HEK293 (cell line): ENCODE measurements at regions not wholly inside any gene's neighbourhood (a gene's known extent, or its start where the extent isn't known, plus 50 kb on each side); places are given as distances from the start of the nearest gene placed in this dataset.

ENCODE experiments used
- CTCF ChIA-PET: fragments of 350-600 bp; formaldehyde crosslinking; extraction: SDS; loops from one replicate; lab custom pipeline; 2021; ENCODE audit warnings: antibody characterized with exemption; lab: Yijun Ruan, JAX
- POLR2A ChIA-PET: fragments of 300-600 bp; formaldehyde crosslinking; extraction: SDS; loops from one replicate; lab custom pipeline; 2020; ENCODE audit warnings: antibody characterized with exemption, inconsistent platforms; lab: Yijun Ruan, JAX
- H3K27ac ChIP-seq: fragments of 200-500 bp; sonication (Bioruptor generic); 2 replicates; pipeline ENCODE4 v1.5.1; 2014; ENCODE audit warnings: low read depth, low read length, control low read depth, inconsistent platforms; ENCODE audit errors: extremely low read depth
- H3K36me3 ChIP-seq, 2 experiments: fragments of 200-500 bp in 1 of 2; sonication (Bioruptor generic) in 1 of 2; 1 replicate in 1 of 2; 2 replicates in 1 of 2; pipeline ENCODE4 v1.5.1; 2014 to 2017; ENCODE audit warnings: inconsistent platforms in 2 of 2, low read length in 2 of 2; ENCODE audit not compliant: control insufficient read depth in 2 of 2, insufficient read depth in 1 of 2
- H3K4me1 ChIP-seq: fragments of 200-500 bp; sonication (Bioruptor generic); 2 replicates; pipeline ENCODE4 v1.5.1; 2014; ENCODE audit warnings: mild to moderate bottlenecking, low read length, inconsistent platforms; ENCODE audit not compliant: control insufficient read depth, insufficient read depth
- H3K4me3 ChIP-seq: 2 replicates; pipeline ENCODE4 v1.5.1; 2011; ENCODE audit warnings: low read depth, mild to moderate bottlenecking, control low read depth, low read length, moderate library complexity
- H3K9me3 ChIP-seq: fragments of 200-500 bp; sonication (Bioruptor generic); 2 replicates; pipeline ENCODE4 v1.5.1; 2014; ENCODE audit warnings: low read depth, low read length, inconsistent platforms; ENCODE audit not compliant: control insufficient read depth, insufficient read depth
- ELK4 ChIP-seq: IDR thresholded peaks from 2 replicates; pipeline ENCODE4 v1.6.1; 2011; ENCODE audit warnings: mild to moderate bottlenecking, low read depth, low read length, borderline replicate concordance
- KLF16 ChIP-seq: fragments of 450-650 bp; formaldehyde crosslinking; IDR thresholded peaks from 2 replicates; pipeline ENCODE4 v1.5.1; 2017; ENCODE audit warnings: missing biosample characterization, missing genetic modification characterization
- REPIN1 ChIP-seq: fragments of 450-650 bp; formaldehyde crosslinking; IDR thresholded peaks from 2 replicates; pipeline ENCODE4 v1.5.1; 2017; ENCODE audit warnings: missing biosample characterization, missing genetic modification characterization, low read depth
- SETDB1 ChIP-seq: IDR thresholded peaks from one replicate; pipeline ENCODE4 v1.6.1; 2017; ENCODE audit warnings: mild to moderate bottlenecking, low read length, moderate library complexity, mixed read lengths; ENCODE audit not compliant: insufficient read length
- SP2 ChIP-seq: fragments of 450-650 bp; formaldehyde crosslinking; IDR thresholded peaks from 2 replicates; pipeline ENCODE4 v1.5.1; 2016; ENCODE audit warnings: missing biosample characterization, missing genetic modification characterization
- TCF7L2 ChIP-seq: IDR thresholded peaks from 2 replicates; pipeline ENCODE4 v1.6.1; 2011; ENCODE audit warnings: low read depth, mild to moderate bottlenecking, inconsistent platforms, low read length, moderate library complexity, borderline replicate concordance
- ZBTB6 ChIP-seq: fragments of 450-650 bp; formaldehyde crosslinking; IDR thresholded peaks from 2 replicates; pipeline ENCODE4 v1.5.1; 2017; ENCODE audit warnings: missing biosample characterization, missing genetic modification characterization
- ZNF132 ChIP-seq: fragments of 450-650 bp; formaldehyde crosslinking; IDR thresholded peaks from 2 replicates; pipeline ENCODE4 v1.5.1; 2017; ENCODE audit warnings: missing biosample characterization, missing genetic modification characterization, borderline replicate concordance
- ZNF202 ChIP-seq: fragments of 450-650 bp; formaldehyde crosslinking; IDR thresholded peaks from 2 replicates; pipeline ENCODE4 v1.5.1; 2016; ENCODE audit warnings: missing biosample characterization, missing genetic modification characterization, borderline replicate concordance
- ZNF23 ChIP-seq: fragments of 450-650 bp; formaldehyde crosslinking; IDR thresholded peaks from 2 replicates; pipeline ENCODE4 v1.5.1; 2016; ENCODE audit warnings: missing biosample characterization, missing genetic modification characterization, borderline replicate concordance
- ZNF274 ChIP-seq, 2 experiments: fragments of 200-500 bp in 1 of 2; fragments of 450-650 bp in 1 of 2; sonication (Bioruptor generic) in 1 of 2; formaldehyde crosslinking in 1 of 2; IDR thresholded peaks; 2 replicates each; pipeline versions ENCODE4 v1.5.1 to v1.6.1; 2014 to 2016; ENCODE audit warnings: borderline replicate concordance in 1 of 2, inconsistent platforms in 1 of 2, low read length in 1 of 2, missing biosample characterization in 1 of 2, missing genetic modification characterization in 1 of 2
- ZNF324 ChIP-seq: fragments of 450-650 bp; formaldehyde crosslinking; IDR thresholded peaks from 2 replicates; pipeline ENCODE4 v1.5.1; 2016; ENCODE audit warnings: missing biosample characterization, missing genetic modification characterization
- ZNF341 ChIP-seq: fragments of 450-650 bp; formaldehyde crosslinking; IDR thresholded peaks from 2 replicates; pipeline ENCODE4; 2016; ENCODE audit warnings: low read depth, missing biosample characterization, missing genetic modification characterization
- ZNF362 ChIP-seq: fragments of 450-650 bp; formaldehyde crosslinking; IDR thresholded peaks from 2 replicates; pipeline ENCODE4 v1.5.1; 2016; ENCODE audit warnings: missing biosample characterization, missing genetic modification characterization
- ZNF398 ChIP-seq: fragments of 450-650 bp; formaldehyde crosslinking; IDR thresholded peaks from 2 replicates; pipeline ENCODE4 v1.5.1; 2017; ENCODE audit warnings: missing biosample characterization, missing genetic modification characterization
- ZNF473 ChIP-seq: fragments of 450-650 bp; formaldehyde crosslinking; IDR thresholded peaks from 2 replicates; pipeline ENCODE4 v1.5.1; 2017; ENCODE audit warnings: missing biosample characterization, missing genetic modification characterization
- ZNF529 ChIP-seq: fragments of 450-650 bp; formaldehyde crosslinking; IDR thresholded peaks from 2 replicates; pipeline ENCODE4 v1.5.1; 2017; ENCODE audit warnings: missing genetic modification characterization, missing biosample characterization; ENCODE audit not compliant: insufficient replicate concordance
- ZNF677 ChIP-seq: fragments of 450-650 bp; IDR thresholded peaks from 2 replicates; pipeline ENCODE4 v1.5.0; 2018; ENCODE audit warnings: missing biosample characterization, mild to moderate bottlenecking, missing genetic modification characterization, moderate library complexity
- ZXDB ChIP-seq: fragments of 450-650 bp; formaldehyde crosslinking; IDR thresholded peaks from 2 replicates; pipeline ENCODE4 v1.5.1; 2016; ENCODE audit warnings: missing biosample characterization, missing genetic modification characterization
- TF ChIP-seq, protein P1 (sequence below): fragments of 450-650 bp; formaldehyde crosslinking; IDR thresholded peaks from 2 replicates; pipeline ENCODE4 v1.5.1; 2016; ENCODE audit warnings: missing biosample characterization, missing genetic modification characterization

DNA sequence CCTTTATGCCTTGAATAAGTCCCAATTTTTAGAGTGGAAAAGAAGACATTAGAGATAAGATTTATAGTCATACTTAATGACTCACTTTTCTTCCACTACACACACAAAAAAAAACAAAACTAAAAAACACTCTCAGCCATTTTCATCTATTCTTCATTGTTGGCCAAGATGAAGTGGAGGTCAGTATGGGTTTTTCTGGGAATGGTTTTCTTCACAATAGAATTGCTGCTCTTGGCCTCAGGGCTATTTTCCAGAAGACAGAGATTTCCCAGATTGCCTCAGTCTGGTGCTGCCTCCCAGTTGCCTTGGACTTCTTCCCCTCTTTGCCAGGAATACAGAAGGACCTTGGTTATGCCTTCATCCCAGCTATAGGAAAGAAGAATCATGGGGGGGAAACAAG, 463.7 kb downstream of the TMEM232 start:
- no peak for TF ChIP-seq ZNF324 (tag by site-specific recombination)
- no peak for TF ChIP-seq ZBTB6 (tag by site-specific recombination)
- no peak for TF ChIP-seq ZNF529 (tag by site-specific recombination)
- no peak for TF ChIP-seq ZNF398 (tag by site-specific recombination)
- no peak for TF ChIP-seq TCF7L2
- TF ChIP-seq ZNF23 (tag by site-specific recombination), result no peak
- TF ChIP-seq ZNF473, result no peak
- no peak for TF ChIP-seq KLF16
- no peak for TF ChIP-seq ZXDB (tag by site-specific recombination)
- no peak for TF ChIP-seq ZNF274 (IDR thresholded peaks at IDR 0.05; ENCODE audit: low read length)
- TF ChIP-seq ZNF274 (tag by site-specific recombination; IDR thresholded peaks at IDR 0.05; ENCODE audit: borderline replicate concordance), result no peak
- no peak for TF ChIP-seq ZNF202 (tag by site-specific recombination)
- Histone ChIP-seq H3K4me1 (no peaks in the 10 kb centered on the region), H3K27ac (no peak overlapping the region), H3K9me3 (no peaks in the 10 kb centered on the region), H3K4me3 (no peak overlapping the region), H3K36me3 (no peaks in the 10 kb centered on the region)
- ChIA-PET CTCF (no interaction called here), POLR2A (no interaction called here)

DNA sequence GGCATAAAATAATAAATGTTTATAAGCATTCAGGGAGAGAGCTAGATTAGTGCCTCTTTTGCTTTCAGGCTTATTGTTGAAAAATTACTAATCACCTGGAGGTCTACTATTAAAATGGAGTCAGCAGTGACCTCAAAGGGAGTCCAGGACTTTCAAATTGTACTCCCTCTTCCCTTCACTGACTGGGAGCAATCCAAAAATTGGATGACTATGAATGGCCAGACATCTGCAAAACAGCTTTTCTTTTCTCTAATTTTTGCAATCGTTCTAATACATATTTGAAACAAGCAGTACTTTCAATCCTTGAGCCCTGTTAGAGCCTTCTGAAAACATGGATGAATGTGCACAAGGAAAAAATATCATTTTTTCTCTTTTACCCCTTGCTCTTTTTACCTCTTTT, 461.8 kb downstream of the TMEM232 start:
- Histone ChIP-seq H3K36me3 (no peaks in the 10 kb centered on the region), H3K4me1 (no peaks in the 10 kb centered on the region), H3K9me3 (no peaks in the 10 kb centered on the region), H3K27ac (no peak overlapping the region), H3K4me3 (no peak overlapping the region)
- CTCF ChIA-PET, result no interaction called here
- POLR2A ChIA-PET, result no interaction called here
- TF ChIP-seq REPIN1 (tag by site-specific recombination) (no peak), ZNF132 (tag by site-specific recombination) (no peak), ELK4 (no peak), ZNF677 (no peak)

- Histone ChIP-seq H3K4me1 (no peaks in the 10 kb centered on the region), H3K36me3 (no peaks in the 10 kb centered on the region), H3K9me3 (no peaks in the 10 kb centered on the region), H3K4me3 (no peak overlapping the region), H3K27ac (no peak overlapping the region)
- no peak for TF ChIP-seq ZNF362 (tag by site-specific recombination)
- no peak for TF ChIP-seq ZNF341
- no peak for TF ChIP-seq SETDB1
- TF ChIP-seq, protein P1, sequence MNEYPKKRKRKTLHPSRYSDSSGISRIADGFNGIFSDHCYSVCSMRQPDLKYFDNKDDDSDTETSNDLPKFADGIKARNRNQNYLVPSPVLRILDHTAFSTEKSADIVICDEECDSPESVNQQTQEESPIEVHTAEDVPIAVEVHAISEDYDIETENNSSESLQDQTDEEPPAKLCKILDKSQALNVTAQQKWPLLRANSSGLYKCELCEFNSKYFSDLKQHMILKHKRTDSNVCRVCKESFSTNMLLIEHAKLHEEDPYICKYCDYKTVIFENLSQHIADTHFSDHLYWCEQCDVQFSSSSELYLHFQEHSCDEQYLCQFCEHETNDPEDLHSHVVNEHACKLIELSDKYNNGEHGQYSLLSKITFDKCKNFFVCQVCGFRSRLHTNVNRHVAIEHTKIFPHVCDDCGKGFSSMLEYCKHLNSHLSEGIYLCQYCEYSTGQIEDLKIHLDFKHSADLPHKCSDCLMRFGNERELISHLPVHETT, result no peak
- TF ChIP-seq TCF7L2, result no peak
- TF ChIP-seq SP2, result no peak
- CTCF ChIA-PET, result no interaction called here
- POLR2A ChIA-PET, result no interaction called here
Observed at GRCh38 chr5:110265162-110265561, 461.3 kb downstream of the TMEM232 start.
